KOPT-K1 (cell line): ENCODE measurements at regions not wholly inside any gene's neighbourhood (a gene's known extent, or its start where the extent isn't known, plus 50 kb on each side); places are given as distances from the start of the nearest gene placed in this dataset.
"Not testable (repeated sequence)": the region's sequence is repeated elsewhere in the genome, so short reads cannot be mapped to it uniquely, and the experiment has no call there.

Experiments
- H3K27ac ChIP-seq: fragments of 200-600 bp; sonication (generic); 2 replicates; pipeline ENCODE4 v1.5.1; 2016; ENCODE audit warnings: antibody characterized with exemption, mild to moderate bottlenecking, low read depth, low read length; ENCODE audit not compliant: poor library complexity, severe bottlenecking
- H3K36me3 ChIP-seq: fragments of 200-600 bp; sonication (generic); 2 replicates; pipeline ENCODE4 v1.5.1; 2017; ENCODE audit warnings: antibody characterized with exemption, mild to moderate bottlenecking, low read length, moderate library complexity; ENCODE audit not compliant: insufficient read depth
- H3K9me3 ChIP-seq: fragments of 200-600 bp; sonication (generic); 2 replicates; pipeline ENCODE4 v1.5.1; 2017; ENCODE audit warnings: antibody characterized with exemption, low read length, mild to moderate bottlenecking; ENCODE audit not compliant: insufficient read depth, poor library complexity, severe bottlenecking

GRCh38 chr3:99325402-99325801 lies 313.0 kb upstream of the COL8A1 start:
- Histone ChIP-seq H3K36me3 (no peaks in the 10 kb centered on the region), H3K27ac (no peak overlapping the region), H3K9me3 (no peaks in the 10 kb centered on the region)

- Histone ChIP-seq H3K9me3 (no peaks in the 10 kb centered on the region), H3K27ac (no peak overlapping the region), H3K36me3 (no peaks in the 10 kb centered on the region)
These were observed 313.7 kb upstream of the COL8A1 start for GRCh38 chr3:99324636-99325203.

- no peaks in the 10 kb centered on the region for H3K9me3 ChIP-seq
- no peak overlapping the region for H3K27ac ChIP-seq
- H3K36me3 ChIP-seq, result no peaks in the 10 kb centered on the region
These were observed 314.5 kb upstream of the COL8A1 start for GRCh38 chr3:99323940-99324339.

GRCh38 chr3:99322551-99322950 lies 315.8 kb upstream of the COL8A1 start:
- no peaks in the 10 kb centered on the region for H3K9me3 ChIP-seq
- no peak overlapping the region for H3K27ac ChIP-seq
- H3K36me3 ChIP-seq, result no peaks in the 10 kb centered on the region

- Histone ChIP-seq H3K36me3 (no peaks in the 10 kb centered on the region), H3K27ac (no peak overlapping the region), H3K9me3 (no peaks in the 10 kb centered on the region)
These were observed 317.1 kb upstream of the COL8A1 start for GRCh38 chr3:99321261-99321660.

- no peaks in the 10 kb centered on the region for H3K9me3 ChIP-seq
- H3K36me3 ChIP-seq, result no peaks in the 10 kb centered on the region
- H3K27ac ChIP-seq, result no peak overlapping the region
These were observed 318.4 kb upstream of the COL8A1 start for GRCh38 chr3:99319961-99320360.

GRCh38 chr3:99319450-99319849 lies 318.9 kb upstream of the COL8A1 start:
- no peak overlapping the region for H3K27ac ChIP-seq
- H3K9me3 ChIP-seq, result no peaks in the 10 kb centered on the region
- H3K36me3 ChIP-seq, result no peaks in the 10 kb centered on the region

GRCh38 chr3:99317201-99317600 lies 321.2 kb upstream of the COL8A1 start:
- no peaks in the 10 kb centered on the region for H3K36me3 ChIP-seq
- no peak overlapping the region for H3K27ac ChIP-seq
- H3K9me3 ChIP-seq, result no peaks in the 10 kb centered on the region

- Histone ChIP-seq H3K9me3 (no peaks in the 10 kb centered on the region), H3K27ac (no peak overlapping the region), H3K36me3 (no peaks in the 10 kb centered on the region)
These were observed 322.5 kb upstream of the COL8A1 start for GRCh38 chr3:99315896-99316295.

- no peak overlapping the region for H3K27ac ChIP-seq
- H3K9me3 ChIP-seq, result no peaks in the 10 kb centered on the region
- no peaks in the 10 kb centered on the region for H3K36me3 ChIP-seq
These were observed 324.9 kb upstream of the COL8A1 start for GRCh38 chr3:99313485-99313884.

- H3K36me3 ChIP-seq, result no peaks in the 10 kb centered on the region
- H3K27ac ChIP-seq, result no peak overlapping the region
- H3K9me3 ChIP-seq, result no peaks in the 10 kb centered on the region
These were observed 339.7 kb upstream of the COL8A1 start for GRCh38 chr3:99298661-99299060.

GRCh38 chr3:99295836-99296235 lies 342.6 kb upstream of the COL8A1 start:
- Histone ChIP-seq H3K27ac (no peak overlapping the region), H3K9me3 (no peaks in the 10 kb centered on the region), H3K36me3 (no peaks in the 10 kb centered on the region)

GRCh38 chr3:99294092-99294491 lies 344.3 kb upstream of the COL8A1 start:
- not testable (repeated sequence) for H3K27ac ChIP-seq, H3K9me3 ChIP-seq, H3K36me3 ChIP-seq

GRCh38 chr3:99287876-99288275 lies 350.5 kb upstream of the COL8A1 start:
- no peak overlapping the region for H3K27ac ChIP-seq
- no peaks in the 10 kb centered on the region for H3K36me3 ChIP-seq
- no peaks in the 10 kb centered on the region for H3K9me3 ChIP-seq

- Histone ChIP-seq H3K36me3 (no peaks in the 10 kb centered on the region), H3K27ac (no peak overlapping the region), H3K9me3 (no peaks in the 10 kb centered on the region)
These were observed 352.0 kb upstream of the COL8A1 start for GRCh38 chr3:99286266-99286845.

- no peaks in the 10 kb centered on the region for H3K9me3 ChIP-seq
- no peaks in the 10 kb centered on the region for H3K36me3 ChIP-seq
- H3K27ac ChIP-seq, result no peak overlapping the region
These were observed 368.3 kb upstream of the DCBLD2 start for GRCh38 chr3:99269606-99270351.
